H1 (cell line): ENCODE measurements at regions not wholly inside any gene's neighbourhood (a gene's known extent, or its start where the extent isn't known, plus 50 kb on each side); places are given as distances from the start of the nearest gene placed in this dataset.

ENCODE experiments used
- CTCF ChIA-PET: fragments of 300-600 bp; sonication (Branson Sonifier 250); formaldehyde crosslinking; loops from one replicate; lab custom pipeline; 2021; ENCODE audit not compliant: partially characterized antibody; lab: Charles Lee
- POLR2A ChIA-PET: fragments of 300-600 bp; sonication (Branson Sonifier 250); formaldehyde crosslinking; loops from one replicate; lab custom pipeline; 2021; ENCODE audit warnings: inconsistent platforms; ENCODE audit not compliant: partially characterized antibody; lab: Charles Lee
- DNase-seq, 2 experiments: peaks; one replicate each; pipeline versions ENCODE4 v3.0.0 to v3.0.0-alpha.2; 2010 to 2022; ENCODE audit warnings: low spot score in 2 of 2, low read depth in 1 of 2, mixed read lengths in 1 of 2
- FAIRE-seq: peaks from 2 replicates; lab custom pipeline; 2011; peaks lifted over from hg19 to GRCh38; lab: Jason Lieb, UNC
- H2AFZ ChIP-seq: 2 replicates; pipeline ENCODE4 v1.8.1; 2012; ENCODE audit warnings: low read length, inconsistent platforms
- H2AK5ac ChIP-seq: 2 replicates; pipeline ENCODE4 v1.6.1; 2013; ENCODE audit warnings: low read depth, low read length
- H2BK120ac ChIP-seq: replicated peaks from 2 replicates; pipeline ENCODE3; 2013; ENCODE audit warnings: low read depth, low read length, inconsistent platforms
- H2BK12ac ChIP-seq: 2 replicates; pipeline ENCODE4 v1.6.1; 2013; ENCODE audit warnings: low read depth, low read length
- H2BK15ac ChIP-seq: 2 replicates; pipeline ENCODE4 v1.6.1; 2013; ENCODE audit warnings: low read length
- H2BK20ac ChIP-seq: 2 replicates; pipeline ENCODE4 v1.6.1; 2013; ENCODE audit warnings: low read length
- H2BK5ac ChIP-seq: 2 replicates; pipeline ENCODE4 v1.6.1; 2013; ENCODE audit warnings: low read depth, low read length
- H3K14ac ChIP-seq: 2 replicates; pipeline ENCODE4 v1.6.1; 2013; ENCODE audit warnings: inconsistent platforms; ENCODE audit not compliant: insufficient read length
- H3K18ac ChIP-seq: 2 replicates; pipeline ENCODE4 v1.6.1; 2013; ENCODE audit warnings: low read length; ENCODE audit errors: extremely low read depth
- H3K23ac ChIP-seq: 2 replicates; pipeline ENCODE4 v1.6.1; 2013; ENCODE audit warnings: inconsistent platforms; ENCODE audit not compliant: insufficient read length
- H3K23me2 ChIP-seq: 2 replicates; pipeline ENCODE4 v1.6.1; 2013; ENCODE audit warnings: low read depth, low read length
- H3K27ac ChIP-seq: 2 replicates; pipeline ENCODE4 v1.6.1; 2011; ENCODE audit warnings: low read depth, low read length, inconsistent platforms
- H3K27me3 ChIP-seq, 4 experiments: replicated peaks in 1 of 4; 1 replicate in 1 of 4; 2 replicates in 3 of 4; pipeline versions ENCODE4 v1.6.1 to v1.8.1; 2011 to 2013; ENCODE audit warnings: low read length in 3 of 4, mild to moderate bottlenecking in 3 of 4, inconsistent platforms in 2 of 4, mixed read lengths in 2 of 4, moderate library complexity in 1 of 4; ENCODE audit not compliant: control insufficient read depth in 3 of 4, insufficient read depth in 3 of 4; ENCODE audit errors: extremely low read depth in 1 of 4
- H3K36me3 ChIP-seq, 4 experiments: 2 replicates each; pipeline versions ENCODE4 v1.6.1 to v1.8.1; 2011 to 2013; ENCODE audit warnings: mild to moderate bottlenecking in 4 of 4, low read length in 3 of 4, moderate library complexity in 2 of 4, control low read depth in 1 of 4, inconsistent platforms in 1 of 4; ENCODE audit not compliant: insufficient read depth in 4 of 4, control insufficient read depth in 2 of 4
- H3K4ac ChIP-seq: replicated peaks from 2 replicates; pipeline ENCODE3; 2013; ENCODE audit warnings: low read length, low read depth, mixed read lengths, inconsistent platforms; ENCODE audit not compliant: insufficient read length
- H3K4me1 ChIP-seq, 4 experiments: replicated peaks in 1 of 4; 1 replicate in 1 of 4; 2 replicates in 3 of 4; pipeline versions ENCODE4 v1.6.1 to v1.8.1; 2011 to 2013; ENCODE audit warnings: low read length in 3 of 4, inconsistent platforms in 2 of 4, mixed read lengths in 1 of 4; ENCODE audit not compliant: insufficient read depth in 4 of 4, control insufficient read depth in 3 of 4
- H3K4me2 ChIP-seq, 2 experiments: 2 replicates each; pipeline versions ENCODE4 v1.6.1 to v1.8.1; 2011 to 2013; ENCODE audit warnings: low read depth in 2 of 2, low read length in 2 of 2, control low read depth in 1 of 2, inconsistent platforms in 1 of 2, mild to moderate bottlenecking in 1 of 2; ENCODE audit not compliant: insufficient read depth in 1 of 2
- H3K4me3 ChIP-seq, 4 experiments: fragments of 200-600, 300-600 bp in 1 of 4; sonication (generic), shearing (Covaris generic), sonication (Bioruptor Twin) in 1 of 4; 2 replicates each; pipeline versions ENCODE4 v1.5.1 to v1.8.1; 2011 to 2016; ENCODE audit warnings: low read length in 4 of 4, low read depth in 3 of 4, control low read depth in 2 of 4, inconsistent platforms in 2 of 4, mild to moderate bottlenecking in 2 of 4, mixed read lengths in 1 of 4, moderate library complexity in 1 of 4; ENCODE audit not compliant: insufficient read depth in 2 of 4; ENCODE audit errors: extremely low read depth in 1 of 4
- H3K56ac ChIP-seq: replicated peaks from 2 replicates; pipeline ENCODE3; 2013; ENCODE audit warnings: low read depth, mild to moderate bottlenecking, mixed read lengths, low read length, inconsistent platforms; ENCODE audit not compliant: insufficient read length
- H3K79me1 ChIP-seq: 2 replicates; pipeline ENCODE4 v1.6.1; 2013; ENCODE audit warnings: low read depth, low read length, control low read depth
- H3K79me2 ChIP-seq, 2 experiments: 2 replicates each; pipeline versions ENCODE4 v1.6.1 to v1.8.1; 2012 to 2013; ENCODE audit warnings: low read length in 2 of 2, mild to moderate bottlenecking in 2 of 2, inconsistent platforms in 1 of 2; ENCODE audit not compliant: insufficient read depth in 2 of 2, control insufficient read depth in 1 of 2
- H3K9ac ChIP-seq, 4 experiments: replicated peaks in 1 of 4; 1 replicate in 1 of 4; 2 replicates in 3 of 4; pipeline versions ENCODE4 v1.6.1 to v1.8.1; 2011 to 2013; ENCODE audit warnings: low read depth in 3 of 4, low read length in 3 of 4, control low read depth in 2 of 4, mild to moderate bottlenecking in 2 of 4, moderate library complexity in 2 of 4, inconsistent platforms in 1 of 4; ENCODE audit errors: extremely low read depth in 1 of 4
- H3K9me3 ChIP-seq, 2 experiments: 2 replicates each; pipeline versions ENCODE4 v1.6.1 to v1.8.1; 2012 to 2013; ENCODE audit warnings: mild to moderate bottlenecking in 2 of 2, moderate library complexity in 2 of 2, control low read depth in 1 of 2, inconsistent platforms in 1 of 2, low read depth in 1 of 2, low read length in 1 of 2, mixed read lengths in 1 of 2; ENCODE audit not compliant: insufficient read depth in 2 of 2
- H4K20me1 ChIP-seq, 2 experiments: replicated peaks in 1 of 2; 2 replicates each; pipeline versions ENCODE3 to v1.8.1; 2011 to 2013; ENCODE audit warnings: inconsistent platforms in 2 of 2, low read length in 2 of 2, mild to moderate bottlenecking in 1 of 2; ENCODE audit not compliant: insufficient read depth in 2 of 2, control insufficient read depth in 1 of 2
- H4K5ac ChIP-seq: 2 replicates; pipeline ENCODE4 v1.6.1; 2013; ENCODE audit warnings: low read length, low read depth, mixed read lengths, inconsistent platforms; ENCODE audit not compliant: insufficient read length
- H4K8ac ChIP-seq: 2 replicates; pipeline ENCODE4 v1.8.0; 2013; ENCODE audit warnings: mild to moderate bottlenecking, moderate library complexity, low read length, inconsistent platforms; ENCODE audit not compliant: insufficient read depth; ENCODE audit errors: extremely low read depth
- H4K91ac ChIP-seq: replicated peaks from 2 replicates; pipeline ENCODE3; 2013; ENCODE audit warnings: low read length, mixed read lengths, inconsistent platforms; ENCODE audit not compliant: insufficient read length
- BRCA1 ChIP-seq: IDR thresholded peaks from 2 replicates; pipeline ENCODE4 v1.6.1; 2012; ENCODE audit warnings: low read depth, low read length, improper control_type of control experiment
- CBX5 ChIP-seq: fragments of 300-800, 300-1000 bp; sonication (generic); IDR thresholded peaks from 2 replicates; pipeline ENCODE4 v1.7.1; 2016; ENCODE audit warnings: antibody characterized with exemption, low read length, low read depth
- EGR1 ChIP-seq: IDR thresholded peaks from 2 replicates; pipeline ENCODE4 v1.6.1; 2011; ENCODE audit warnings: low read depth, low read length, borderline replicate concordance
- HDAC6 ChIP-seq: IDR thresholded peaks from one replicate; pipeline ENCODE4 v1.7.1; 2012; ENCODE audit warnings: low read depth, mild to moderate bottlenecking, inconsistent platforms, low read length, moderate library complexity
- JUND ChIP-seq: IDR thresholded peaks from 2 replicates; pipeline ENCODE4 v1.6.1; 2011; ENCODE audit warnings: mild to moderate bottlenecking, improper control_type of control experiment, low read length
- KDM5A ChIP-seq: fragments of 200-600 bp; IDR thresholded peaks from 2 replicates; pipeline ENCODE4 v1.7.1; 2012; ENCODE audit warnings: mild to moderate bottlenecking, low read length, inconsistent platforms, mixed read lengths
- NRF1 ChIP-seq: IDR thresholded peaks from 2 replicates; pipeline ENCODE4 v1.6.1; 2011; ENCODE audit warnings: mild to moderate bottlenecking, low read depth, low read length, improper control_type of control experiment
- RAD21 ChIP-seq, 2 experiments: IDR thresholded peaks in 1 of 2; conservative IDR thresholded peaks in 1 of 2; 2 replicates each; pipeline ENCODE4 v1.6.1; 2011; ENCODE audit warnings: low read depth in 2 of 2, low read length in 2 of 2, improper control_type of control experiment in 1 of 2, inconsistent platforms in 1 of 2, mild to moderate bottlenecking in 1 of 2, moderate library complexity in 1 of 2
- SAP30 ChIP-seq: fragments of 300-600 bp; sonication (generic); IDR thresholded peaks from 2 replicates; pipeline ENCODE4 v1.7.1; 2012; ENCODE audit warnings: low read length, moderate library complexity, mild to moderate bottlenecking, inconsistent platforms; ENCODE audit not compliant: insufficient read depth, insufficient replicate concordance
- SP2 ChIP-seq: IDR thresholded peaks from 2 replicates; pipeline ENCODE4 v1.6.1; 2012; ENCODE audit warnings: mild to moderate bottlenecking, low read length, inconsistent platforms
- SP4 ChIP-seq: IDR thresholded peaks from 2 replicates; pipeline ENCODE4 v1.6.1; 2012; ENCODE audit warnings: low read length, inconsistent platforms
- WGBS, 2 experiments: shearing (Covaris generic) in 1 of 2; methylation state at CpG; one replicate each; pipeline versions ENCODE4 v1.1.6 to v1.1.7; 2013 to 2015; ENCODE audit warnings: low lambda C conversion rate in 2 of 2, mixed read lengths in 2 of 2, inconsistent platforms in 1 of 2, low coverage in 1 of 2, missing lambda C conversion rate in 1 of 2; ENCODE audit not compliant: insufficient replicate concordance in 2 of 2, insufficient coverage in 1 of 2, insufficient read length in 1 of 2; ENCODE audit errors: extremely low coverage in 1 of 2, missing lambda C conversion rate in 1 of 2; 5-methylcytosine and 5-hydroxymethylcytosine counted together
- TF ChIP-seq, protein P1 (sequence below): IDR thresholded peaks from 2 replicates; pipeline ENCODE4 v1.6.1; 2012; ENCODE audit warnings: inconsistent platforms

- Histone ChIP-seq H4K20me1 (no peaks in the 10 kb centered on the region), H3K9ac (no peak overlapping the region), H2BK20ac (no peak overlapping the region), H2AK5ac (no peak overlapping the region), H3K4me3 (no peak overlapping the region), H3K79me1 (no peaks in the 10 kb centered on the region), H4K5ac (no peak overlapping the region), H3K14ac (no peak overlapping the region), H2BK120ac (no peak overlapping the region), H3K18ac (no peak overlapping the region), H3K79me2 (no peaks in the 10 kb centered on the region), H3K4ac (no peak overlapping the region), H4K8ac (no peak overlapping the region), H3K27ac (no peak overlapping the region), H3K56ac (no peak overlapping the region), H2BK12ac (no peak overlapping the region), H4K91ac (no peak overlapping the region), H2BK15ac (no peak overlapping the region), H3K4me2 (no peak overlapping the region), H3K9me3 (no peaks in the 10 kb centered on the region), H3K23me2 (no peaks in the 10 kb centered on the region; the same call in 1 of the 2 replicates), H3K23ac (no peak overlapping the region), H3K4me1 (peaks cover 0 to 3% (median 0%) of the 10 kb centered on the region in 4 experiments; a peak in 2 of 7 replicates), H3K36me3 (no peaks in the 10 kb centered on the region), H2BK5ac (no peak overlapping the region), H3K27me3 (peaks cover 0 to 2% (median 0%) of the 10 kb centered on the region in 4 experiments; a peak in 1 of 7 replicates), H2AFZ (peak overlapping the region; percentile 95)
- POLR2A ChIA-PET, result no interaction called here
- WGBS, 2 experiments, result 79% methylated on average over 12 of the region's 12 CpGs; no CpG with 5 or more reads in 1 of the 2 experiments
- DNase-seq, result no peak
- TF ChIP-seq, protein P1, sequence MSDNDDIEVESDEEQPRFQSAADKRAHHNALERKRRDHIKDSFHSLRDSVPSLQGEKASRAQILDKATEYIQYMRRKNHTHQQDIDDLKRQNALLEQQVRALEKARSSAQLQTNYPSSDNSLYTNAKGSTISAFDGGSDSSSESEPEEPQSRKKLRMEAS, result no peak
- TF ChIP-seq SP4, result no peak
- TF ChIP-seq CBX5, result no peak
- TF ChIP-seq SP2, result no peak
- no peak for TF ChIP-seq NRF1
- no peak for TF ChIP-seq RAD21 (IDR thresholded peaks at IDR 0.05 in 1 of 2, conservative IDR thresholded peaks at IDR 0.05 in 1 of 2; ENCODE audit: low read depth in 2 of 2, low read length in 2 of 2)
- no peak for TF ChIP-seq KDM5A
- TF ChIP-seq SAP30, result no peak
- no peak for TF ChIP-seq HDAC6
- TF ChIP-seq EGR1, result no peak
- no peak for TF ChIP-seq BRCA1
- no peak for TF ChIP-seq JUND
- CTCF ChIA-PET, result interaction anchor here (0.7 to 1.3 kb wide), 2 partner anchors 58 to 121 kb away, joined by 3 to 5 read pairs; no protein-coding TSS in a partner anchor
- FAIRE-seq, result no peak
Observed at GRCh38 chr6:90356012-90356421, 59.4 kb upstream of the BACH2 start.
